NCI-H446 (cell line): ENCODE measurements at regions not wholly inside any gene's neighbourhood (a gene's known extent, or its start where the extent isn't known, plus 50 kb on each side); places are given as distances from the start of the nearest gene placed in this dataset.
"Not testable (repeated sequence)": the region's sequence is repeated elsewhere in the genome, so short reads cannot be mapped to it uniquely, and the experiment has no call there.

Experiments used
- DNase-seq, 2 experiments: peaks; one replicate each; lab custom pipeline; 2025; lab: John Stamatoyannopoulos, UW

DNA sequence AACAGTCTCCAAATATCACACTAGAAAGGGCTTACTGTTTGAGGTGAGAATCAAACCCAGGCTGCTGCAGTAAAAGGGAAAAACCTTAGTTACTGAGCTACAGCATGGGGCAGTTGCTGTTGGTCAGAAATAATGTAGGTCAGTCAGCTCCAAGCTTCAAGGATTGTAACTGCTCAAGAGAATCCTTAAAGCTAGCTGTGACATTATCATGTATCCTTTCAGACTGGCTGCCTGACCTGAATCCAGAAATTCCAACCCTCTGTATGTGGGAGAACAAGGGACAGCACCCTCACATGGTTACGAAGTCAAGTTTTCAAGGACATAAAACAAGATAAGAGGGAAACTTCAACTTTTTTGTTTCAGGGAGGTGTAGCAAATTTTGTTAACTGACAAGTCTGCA, 365.9 kb upstream of the NPAP1 start:
- not testable (repeated sequence) for DNase-seq

- not testable (repeated sequence) for DNase-seq
Measured at GRCh38 chr15:24311692-24312091, 363.9 kb upstream of the NPAP1 start.

DNA sequence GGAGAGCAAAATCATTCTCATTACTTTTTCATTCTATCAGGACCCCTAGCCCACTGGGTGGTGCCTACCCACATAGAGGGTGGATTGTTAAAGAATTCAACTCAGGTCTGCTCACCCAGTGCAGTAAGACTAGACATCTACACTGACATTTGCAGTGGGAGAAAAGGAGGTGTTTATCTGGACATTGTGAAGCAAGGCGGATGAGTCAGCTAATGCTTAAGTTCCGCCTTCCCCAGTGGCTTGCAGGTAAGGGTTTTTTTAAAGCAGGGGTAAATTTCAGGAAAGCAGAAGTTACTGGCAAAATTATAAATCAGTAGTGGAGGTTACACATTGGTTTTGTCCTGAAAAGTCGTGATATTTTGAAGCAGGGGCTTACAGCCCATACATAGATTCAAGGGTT, 359.2 kb upstream of the NPAP1 start:
- not testable (repeated sequence) for DNase-seq

DNA sequence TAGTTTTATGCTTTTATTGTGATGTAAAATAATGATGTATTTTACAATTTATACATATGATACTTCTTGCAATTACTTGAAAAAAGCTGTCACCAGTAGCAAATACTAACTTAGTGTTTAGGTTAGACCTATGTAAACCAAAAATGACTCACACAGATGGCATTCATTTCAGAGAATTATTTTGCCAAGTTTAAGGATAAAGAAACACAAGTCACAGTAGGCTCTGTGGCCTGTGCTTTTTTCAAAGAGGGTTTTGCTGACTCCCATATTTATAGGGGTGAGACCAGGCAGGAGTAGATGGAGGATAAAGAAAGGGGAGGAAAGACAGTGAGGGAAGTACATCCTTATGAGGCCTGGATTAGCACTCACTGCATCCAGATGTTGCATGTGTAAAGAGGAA, 356.6 kb upstream of the NPAP1 start:
- DNase-seq, result no peak

DNA sequence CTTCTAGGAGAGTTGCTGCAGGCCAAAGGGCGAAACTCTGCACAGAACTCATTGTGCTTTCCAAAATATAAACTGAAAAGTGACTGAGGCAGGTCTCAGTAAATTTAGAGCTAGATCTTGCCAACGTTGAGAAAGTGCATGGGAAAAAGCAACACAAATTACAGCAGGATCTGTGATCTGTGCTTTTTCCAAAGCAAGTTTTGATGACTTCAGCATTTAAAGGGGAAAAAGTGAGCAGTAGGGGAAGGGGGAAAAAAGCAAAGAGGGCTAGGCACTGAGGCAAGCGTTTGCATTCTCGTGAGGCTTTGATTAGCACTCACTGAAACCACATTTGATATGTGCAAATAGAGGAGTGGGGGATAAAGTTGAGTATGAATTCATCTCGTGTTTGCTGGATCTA, 351.5 kb upstream of the NPAP1 start:
- not testable (repeated sequence) for DNase-seq

GRCh38 chr15:24326513-24326912, 349.1 kb upstream of the NPAP1 start:
- DNase-seq, result not testable (repeated sequence)

- DNase-seq, result not testable (repeated sequence)
Measured at GRCh38 chr15:24331964-24332363, 343.6 kb upstream of the NPAP1 start.

GRCh38 chr15:24341876-24342275, 333.7 kb upstream of the NPAP1 start:
- not testable (repeated sequence) for DNase-seq

DNA sequence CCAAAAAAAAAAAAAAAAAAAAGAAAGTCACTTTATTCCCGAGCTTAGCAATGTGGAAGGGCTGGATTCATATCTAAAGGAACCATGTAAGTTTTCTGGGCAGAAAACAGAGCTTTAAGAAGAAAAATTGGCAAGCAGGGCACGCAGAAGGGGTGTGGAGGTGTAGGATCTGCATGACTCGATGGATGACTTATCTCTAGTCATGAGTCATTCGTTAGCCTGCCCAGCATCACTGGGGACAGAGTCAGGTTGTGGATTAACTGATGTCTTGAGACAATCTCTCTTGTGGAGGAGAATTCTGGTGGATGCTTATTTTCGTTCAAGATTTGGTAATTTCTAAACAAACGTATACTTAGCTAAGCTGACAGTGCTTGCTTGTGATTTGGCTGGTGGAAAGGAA, 322.8 kb upstream of the NPAP1 start:
- DNase-seq, result not testable (repeated sequence)

- not testable (repeated sequence) for DNase-seq
Measured at GRCh38 chr15:24381103-24381502, 294.5 kb upstream of the NPAP1 start.

DNA sequence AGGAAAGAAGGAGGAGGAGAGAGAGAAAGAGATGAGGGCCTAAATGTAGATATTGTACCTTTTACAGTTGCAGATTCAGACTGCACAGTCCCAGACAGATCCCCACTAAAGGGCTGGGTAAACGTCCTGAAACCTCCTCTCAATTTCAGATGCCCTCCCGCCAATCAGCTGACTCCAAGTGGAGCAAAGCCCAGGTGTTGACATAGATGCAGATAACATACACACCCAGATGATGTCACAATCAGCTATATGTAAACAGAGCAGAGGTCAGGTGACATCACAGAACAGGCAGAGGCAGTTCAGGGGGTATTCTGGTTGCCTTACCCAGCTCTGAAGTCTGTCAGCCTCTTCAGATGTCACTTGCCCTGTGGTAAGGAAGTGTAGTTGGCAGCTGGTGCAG, 290.3 kb upstream of the NPAP1 start:
- not testable (repeated sequence) for DNase-seq

GRCh38 chr15:24394303-24394702, 281.3 kb upstream of the NPAP1 start:
- DNase-seq, result no peak

DNA sequence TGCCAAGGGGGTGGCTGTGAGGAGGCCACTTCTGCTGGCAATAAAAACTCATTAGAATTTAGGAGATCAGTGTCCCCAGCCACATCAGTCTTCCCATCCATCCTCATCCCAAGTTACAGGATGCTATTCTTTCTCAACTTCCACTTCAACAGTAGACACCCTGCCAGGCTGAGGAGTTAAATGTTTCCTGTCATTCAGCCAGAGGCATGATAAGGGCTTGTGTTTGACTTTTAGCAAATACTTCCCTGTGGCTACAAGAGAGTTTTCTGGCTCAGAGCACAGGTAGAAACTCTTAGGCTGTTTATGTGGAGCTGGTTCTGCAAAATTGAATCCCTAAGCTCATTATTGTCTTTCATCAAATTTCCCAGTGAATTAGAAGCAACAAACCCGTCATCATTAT, 262.9 kb upstream of the NPAP1 start:
- not testable (repeated sequence) for DNase-seq

GRCh38 chr15:24426286-24427054, 249.1 kb upstream of the NPAP1 start:
- not testable (repeated sequence) for DNase-seq

- not testable (repeated sequence) for DNase-seq
Measured at GRCh38 chr15:24427055-24427400, 248.5 kb upstream of the NPAP1 start.

DNA sequence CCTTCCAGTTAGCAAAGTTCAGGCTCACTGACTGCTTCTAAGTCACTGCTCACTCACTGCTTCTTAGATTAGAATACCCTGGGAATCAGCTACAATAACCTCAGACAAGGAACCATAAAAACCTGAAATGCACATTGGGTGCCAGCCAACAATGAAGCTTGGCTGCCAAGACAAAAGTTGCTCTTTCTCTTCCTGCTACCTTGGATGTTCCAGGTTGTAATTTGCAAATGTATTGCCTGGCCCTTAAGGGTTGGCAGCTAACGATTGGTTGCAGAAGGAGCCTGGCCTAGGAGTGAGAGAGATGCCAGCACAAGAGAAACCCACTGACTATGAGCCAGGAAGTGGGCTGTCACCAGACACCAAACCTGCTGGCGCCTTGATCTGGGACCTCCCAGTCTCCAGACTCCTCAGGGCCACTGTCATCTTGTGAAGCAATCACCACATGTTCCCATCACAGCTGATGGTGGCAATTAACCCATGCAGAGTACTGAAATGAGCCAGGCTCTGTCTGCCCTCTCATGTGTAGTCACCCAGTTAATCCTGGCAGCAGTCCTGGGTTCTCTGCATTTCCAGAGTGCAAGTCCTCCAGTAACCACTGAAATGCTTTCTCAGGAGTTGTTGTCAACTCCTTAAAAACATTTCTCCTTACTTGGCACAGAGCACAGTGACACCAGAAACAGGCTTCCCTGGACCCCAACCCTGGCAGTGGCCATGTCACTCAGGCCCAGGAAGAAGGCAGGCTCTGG, 240.3 kb upstream of the NPAP1 start:
- DNase-seq, result peak in 1 of 2 experiments; percentile 0

GRCh38 chr15:24437270-24437669, 238.3 kb upstream of the NPAP1 start:
- DNase-seq, result not testable (repeated sequence)

DNA sequence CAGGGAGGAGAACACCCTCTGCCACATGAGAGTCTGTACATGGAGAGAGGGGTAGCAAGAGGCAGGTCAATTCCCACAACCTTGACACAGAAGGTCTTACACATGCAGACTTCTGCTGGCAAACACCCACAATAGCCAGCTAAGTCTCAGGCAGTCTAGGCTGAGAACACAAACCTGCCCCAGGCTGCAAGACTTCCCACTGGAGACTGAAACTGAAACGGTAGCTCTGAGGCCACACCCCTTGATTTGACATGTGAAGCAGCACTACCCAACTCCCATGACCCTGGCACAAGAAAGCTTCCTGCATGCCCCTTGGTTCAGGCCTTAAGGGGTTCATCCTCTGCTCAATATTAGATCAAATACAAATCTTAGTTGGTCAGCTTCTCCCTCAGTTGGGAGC, 237.8 kb upstream of the NPAP1 start:
- not testable (repeated sequence) for DNase-seq

- not testable (repeated sequence) for DNase-seq
Measured at GRCh38 chr15:24477107-24478025, 198.2 kb upstream of the NPAP1 start.

- DNase-seq, result peak in 1 of 2 experiments; percentile 1
Measured at GRCh38 chr15:24485885-24486567, 189.5 kb upstream of the NPAP1 start.

- DNase-seq, result not testable (repeated sequence)
Measured at GRCh38 chr15:24488164-24488907, 187.2 kb upstream of the NPAP1 start.
